ENCODE measurements at regions not wholly inside any gene's neighbourhood (a gene's known extent, or its start where the extent isn't known, plus 50 kb on each side); places are given as distances from the start of the nearest gene placed in this dataset.

DNA sequence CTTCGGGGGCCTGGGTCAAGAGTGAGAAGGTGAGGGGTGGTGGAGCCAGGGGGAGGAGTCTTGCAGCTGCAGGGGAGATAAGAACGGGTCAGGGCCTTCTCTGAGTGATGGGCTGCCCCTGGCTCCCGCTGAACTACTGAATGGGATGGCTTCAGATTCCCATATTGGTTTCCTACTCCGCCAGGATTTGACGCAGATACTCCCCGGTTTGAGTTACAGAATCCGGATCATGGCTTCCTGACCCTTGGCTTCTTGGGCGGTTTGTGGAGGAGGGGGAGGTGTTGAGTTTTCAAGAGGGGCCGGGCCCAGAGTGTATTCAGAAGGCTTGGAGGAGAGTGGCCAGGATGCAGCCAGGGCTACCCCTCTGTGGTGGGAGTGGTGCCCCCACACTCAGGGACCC, 119.9 kb upstream of the ATP2B2 start:
- peaks cover 0 to 3% (median 0%) of the 10 kb centered on the region in 3 donors for H3K27me3 ChIP-seq (ENCODE audit: insufficient read depth in 3 of 3, low read length in 2 of 3)
- H3K36me3 ChIP-seq (ENCODE audit: insufficient read depth in 1 of 2, low read depth in 1 of 2), result no peaks in the 10 kb centered on the region
- no peak overlapping the region for H3K4me3 ChIP-seq
- intact Hi-C loops (cut with DNase I), result no loop called here
- H3K9me3 ChIP-seq, result no peaks in the 10 kb centered on the region
- DNase-seq (no peak), ATAC-seq (no peak)
- no peak overlapping the region for H3K27ac ChIP-seq
- WGBS, 3 donors, result 20 to 38% (median 32%) methylated on average over 9 of the region's 9 CpGs
- no peaks in the 10 kb centered on the region for H3K4me1 ChIP-seq
- TF ChIP-seq, protein P1, sequence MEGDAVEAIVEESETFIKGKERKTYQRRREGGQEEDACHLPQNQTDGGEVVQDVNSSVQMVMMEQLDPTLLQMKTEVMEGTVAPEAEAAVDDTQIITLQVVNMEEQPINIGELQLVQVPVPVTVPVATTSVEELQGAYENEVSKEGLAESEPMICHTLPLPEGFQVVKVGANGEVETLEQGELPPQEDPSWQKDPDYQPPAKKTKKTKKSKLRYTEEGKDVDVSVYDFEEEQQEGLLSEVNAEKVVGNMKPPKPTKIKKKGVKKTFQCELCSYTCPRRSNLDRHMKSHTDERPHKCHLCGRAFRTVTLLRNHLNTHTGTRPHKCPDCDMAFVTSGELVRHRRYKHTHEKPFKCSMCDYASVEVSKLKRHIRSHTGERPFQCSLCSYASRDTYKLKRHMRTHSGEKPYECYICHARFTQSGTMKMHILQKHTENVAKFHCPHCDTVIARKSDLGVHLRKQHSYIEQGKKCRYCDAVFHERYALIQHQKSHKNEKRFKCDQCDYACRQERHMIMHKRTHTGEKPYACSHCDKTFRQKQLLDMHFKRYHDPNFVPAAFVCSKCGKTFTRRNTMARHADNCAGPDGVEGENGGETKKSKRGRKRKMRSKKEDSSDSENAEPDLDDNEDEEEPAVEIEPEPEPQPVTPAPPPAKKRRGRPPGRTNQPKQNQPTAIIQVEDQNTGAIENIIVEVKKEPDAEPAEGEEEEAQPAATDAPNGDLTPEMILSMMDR (IDR thresholded peaks at IDR 0.05), result no peak

GRCh38 chr3:10627884-10628572, 122.6 kb upstream of the ATP2B2 start:
- H3K36me3 ChIP-seq (ENCODE audit: insufficient read depth in 1 of 2, low read depth in 1 of 2), result no peaks in the 10 kb centered on the region
- peaks cover 0 to 3% (median 0%) of the 10 kb centered on the region in 3 donors for H3K27me3 ChIP-seq (ENCODE audit: insufficient read depth in 3 of 3, low read length in 2 of 3)
- DNase-seq (no peak), ATAC-seq (no peak)
- WGBS, 3 donors, result 66 to 74% (median 72%) methylated on average over 13 of the region's 13 CpGs
- H3K9me3 ChIP-seq, result no peaks in the 10 kb centered on the region
- H3K27ac ChIP-seq, result no peak overlapping the region
- TF ChIP-seq, protein P1 (IDR thresholded peaks at IDR 0.05), result no peak
- no peak overlapping the region for H3K4me3 ChIP-seq
- intact Hi-C loops (cut with DNase I), result no loop called here
- H3K4me1 ChIP-seq, result no peaks in the 10 kb centered on the region

- intact Hi-C loops (cut with DNase I), result no loop called here
Measured at GRCh38 chr3:10628891-10629670, 123.7 kb upstream of the ATP2B2 start.

GRCh38 chr3:10629671-10630040, 124.3 kb upstream of the ATP2B2 start:
- TF ChIP-seq, protein P1 (IDR thresholded peaks at IDR 0.05), result no peak
- Histone ChIP-seq H3K4me1 (no peaks in the 10 kb centered on the region), H3K9me3 (no peaks in the 10 kb centered on the region), H3K36me3 (ENCODE audit: insufficient read depth in 1 of 2, low read depth in 1 of 2) (no peaks in the 10 kb centered on the region), H3K27ac (no peak overlapping the region), H3K27me3 (ENCODE audit: insufficient read depth in 3 of 3, low read length in 2 of 3) (peaks cover 0 to 3% (median 0%) of the 10 kb centered on the region in 3 donors), H3K4me3 (no peak overlapping the region)
- ATAC-seq (no peak), DNase-seq (no peak)
- WGBS, 3 donors, result 62 to 72% (median 66%) methylated on average over 7 of the region's 7 CpGs
- intact Hi-C loops (cut with DNase I), result loop anchor here in 1 of 2 donors (10.0 kb wide), 1 partner anchor 85 kb away; no protein-coding TSS in a partner anchor

More at GRCh38 chr3:10628891-10629670, 123.7 kb upstream of the ATP2B2 start:
- TF ChIP-seq, protein P1 (IDR thresholded peaks at IDR 0.05), result no peak
- Histone ChIP-seq H3K9me3 (no peaks in the 10 kb centered on the region), H3K4me1 (no peaks in the 10 kb centered on the region), H3K27ac (no peak overlapping the region), H3K27me3 (ENCODE audit: insufficient read depth in 3 of 3, low read length in 2 of 3) (peaks cover 0 to 3% (median 0%) of the 10 kb centered on the region in 3 donors), H3K36me3 (ENCODE audit: insufficient read depth in 1 of 2, low read depth in 1 of 2) (no peaks in the 10 kb centered on the region), H3K4me3 (no peak overlapping the region)
- DNase-seq (no peak), ATAC-seq (no peak)
- WGBS, 3 donors, result 85 to 88% (median 87%) methylated on average over 30 of the region's 30 CpGs
